GM19023 (cell line): ENCODE measurements at regions not wholly inside any gene's neighbourhood (a gene's known extent, or its start where the extent isn't known, plus 50 kb on each side); places are given as distances from the start of the nearest gene placed in this dataset.
"Not testable (repeated sequence)": the region's sequence is repeated elsewhere in the genome, so short reads cannot be mapped to it uniquely, and the experiment has no call there.

Experiments
- ATAC-seq: cut with Tn5 transposase; IDR thresholded peaks from one replicate; pipeline ENCODE4 v1.9.1; 2021; ENCODE audit warnings: mild to moderate bottlenecking, moderate library complexity; ENCODE audit not compliant: unreplicated experiment

GRCh38 chr7:10412422-10413019, 561.2 kb upstream of the PHF14 start:
- ATAC-seq, result no peak

GRCh38 chr7:10418985-10419384, 554.7 kb upstream of the PHF14 start:
- ATAC-seq, result no peak

GRCh38 chr7:10429031-10429430, 544.6 kb upstream of the PHF14 start:
- ATAC-seq, result no peak

- ATAC-seq, result no peak
Measured at GRCh38 chr7:10429511-10429910, 544.2 kb upstream of the PHF14 start.

GRCh38 chr7:10436302-10436701, 537.4 kb upstream of the PHF14 start:
- no peak for ATAC-seq

GRCh38 chr7:10439027-10439426, 534.6 kb upstream of the PHF14 start:
- ATAC-seq, result no peak

GRCh38 chr7:10455936-10456335, 517.7 kb upstream of the PHF14 start:
- no peak for ATAC-seq

GRCh38 chr7:10460474-10460873, 513.2 kb upstream of the PHF14 start:
- no peak for ATAC-seq

- ATAC-seq, result no peak
Measured at GRCh38 chr7:10463701-10464100, 510.0 kb upstream of the PHF14 start.

GRCh38 chr7:10465536-10465935, 508.1 kb upstream of the PHF14 start:
- not testable (repeated sequence) for ATAC-seq

GRCh38 chr7:10468908-10469307, 504.8 kb upstream of the PHF14 start:
- ATAC-seq, result no peak

- ATAC-seq, result no peak
Measured at GRCh38 chr7:10469476-10469875, 504.2 kb upstream of the PHF14 start.

- ATAC-seq, result no peak
Measured at GRCh38 chr7:10471280-10472058, 502.2 kb upstream of the PHF14 start.

GRCh38 chr7:10472115-10472514, 501.6 kb upstream of the PHF14 start:
- ATAC-seq, result no peak

- ATAC-seq, result no peak
Measured at GRCh38 chr7:10473569-10473968, 500.1 kb upstream of the PHF14 start.

- ATAC-seq, result no peak
Measured at GRCh38 chr7:10474048-10474447, 499.6 kb upstream of the PHF14 start.

GRCh38 chr7:10475940-10476641, 497.6 kb upstream of the PHF14 start:
- ATAC-seq, result no peak

- no peak for ATAC-seq
Measured at GRCh38 chr7:10476642-10477041, 497.0 kb upstream of the PHF14 start.

GRCh38 chr7:10483671-10484070, 490.0 kb upstream of the PHF14 start:
- ATAC-seq, result no peak

GRCh38 chr7:10484767-10485166, 488.9 kb upstream of the PHF14 start:
- no peak for ATAC-seq

- ATAC-seq, result not testable (repeated sequence)
Measured at GRCh38 chr7:10501206-10501884, 472.3 kb upstream of the PHF14 start.
